GM23338 (cell line): ENCODE measurements at regions not wholly inside any gene's neighbourhood (a gene's known extent, or its start where the extent isn't known, plus 50 kb on each side); places are given as distances from the start of the nearest gene placed in this dataset.

Experiments
- ATAC-seq: fragments of 200-7000 bp; cut with Tn5 transposase; 3 replicates; pipeline ENCODE4 v1.9.1; 2020
- DNase-seq: peaks from one replicate; pipeline ENCODE4 v3.0.0-alpha.2; 2015; ENCODE audit warnings: low spot score
- H2AFZ ChIP-seq: fragments of 200-600 bp; sonication (generic); 2 replicates; pipeline ENCODE4 v1.8.0; 2016; ENCODE audit warnings: antibody characterized with exemption, mild to moderate bottlenecking, moderate library complexity
- H3F3A ChIP-seq: fragments of 200-600 bp; sonication (generic); replicated peaks from 2 replicates; pipeline ENCODE4 v1.8.0; 2017; ENCODE audit warnings: antibody characterized with exemption, mixed run types, low read depth
- H3K27ac ChIP-seq: fragments of 200-600 bp; sonication (generic); 2 replicates; pipeline ENCODE4 v1.6.1; 2016; ENCODE audit warnings: low read depth
- H3K27me3 ChIP-seq: fragments of 200-600 bp; sonication (generic); 2 replicates; pipeline ENCODE4 v1.8.0; 2016; ENCODE audit warnings: mild to moderate bottlenecking, mixed run types, moderate library complexity; ENCODE audit not compliant: insufficient read depth
- H3K36me3 ChIP-seq: fragments of 200-600 bp; sonication (generic); 2 replicates; pipeline ENCODE4 v1.8.0; 2016; ENCODE audit warnings: mild to moderate bottlenecking; ENCODE audit not compliant: insufficient read depth
- H3K4me1 ChIP-seq: fragments of 200-600 bp; sonication (generic); 2 replicates; pipeline ENCODE4 v1.8.0; 2016; ENCODE audit warnings: mild to moderate bottlenecking, moderate library complexity; ENCODE audit not compliant: insufficient read depth
- H3K4me2 ChIP-seq: fragments of 200-600 bp; sonication (generic); 2 replicates; pipeline ENCODE4 v1.7.1; 2017; ENCODE audit warnings: mixed run types
- H3K4me3 ChIP-seq: fragments of 200-600 bp; sonication (generic); 2 replicates; pipeline ENCODE4 v1.6.1; 2016; ENCODE audit warnings: mixed run types
- H3K79me2 ChIP-seq: fragments of 200-600 bp; sonication (generic); replicated peaks from 2 replicates; pipeline ENCODE4 v1.8.0; 2017; ENCODE audit warnings: mild to moderate bottlenecking; ENCODE audit not compliant: insufficient read depth
- H3K9me2 ChIP-seq: fragments of 200-600 bp; sonication (generic); 2 replicates; pipeline ENCODE4 v1.8.0; 2017; ENCODE audit not compliant: insufficient read depth
- H4K20me1 ChIP-seq: fragments of 200-600 bp; sonication (generic); replicated peaks from 2 replicates; pipeline ENCODE4 v1.8.0; 2017; ENCODE audit warnings: mild to moderate bottlenecking; ENCODE audit not compliant: insufficient read depth
- H3K27ac Mint-ChIP-seq: 2 replicates; pipeline ENCODE4 v1.8.0; 2020; ENCODE audit warnings: inconsistent platforms, mild to moderate bottlenecking, moderate library complexity, mixed read lengths
- H3K27me3 Mint-ChIP-seq: 3 replicates; pipeline ENCODE4 v1.8.0; 2022; ENCODE audit warnings: low read depth, mild to moderate bottlenecking, moderate library complexity, mixed read lengths, inconsistent platforms; ENCODE audit not compliant: insufficient read depth, poor library complexity
- H3K36me3 Mint-ChIP-seq: 3 replicates; pipeline ENCODE4 v1.8.0; 2021; ENCODE audit warnings: low read depth, mild to moderate bottlenecking, inconsistent platforms, moderate library complexity, mixed read lengths
- H3K4me1 Mint-ChIP-seq: 3 replicates; pipeline ENCODE4 v1.8.0; 2020; ENCODE audit warnings: mild to moderate bottlenecking, inconsistent platforms, mixed read lengths
- H3K4me3 Mint-ChIP-seq: 3 replicates; pipeline ENCODE4 v1.8.0; 2021; ENCODE audit warnings: moderate library complexity, mild to moderate bottlenecking, inconsistent platforms, mixed read lengths
- H3K9me3 Mint-ChIP-seq: 3 replicates; pipeline ENCODE4 v1.8.0; 2020; ENCODE audit warnings: moderate library complexity, mild to moderate bottlenecking, inconsistent platforms, mixed read lengths
- CREB1 ChIP-seq: fragments of 250-450 bp; sonication (Bioruptor Pico); IDR thresholded peaks from 2 replicates; pipeline ENCODE4 v1.5.0; 2020; ENCODE audit warnings: low read depth, mild to moderate bottlenecking, moderate library complexity
- CTCF ChIP-seq, 2 experiments: fragments of 200-600 bp in 1 of 2; sonication (generic) in 1 of 2; conservative IDR thresholded peaks; 2 replicates each; pipeline versions ENCODE4 v1.5.1 to v1.6.1; 2016 to 2017; ENCODE audit warnings: antibody characterized with exemption in 2 of 2, low read depth in 2 of 2, mild to moderate bottlenecking in 2 of 2, moderate library complexity in 1 of 2
- ETS1 ChIP-seq: IDR thresholded peaks from 2 replicates; pipeline ENCODE4 v1.6.1; 2016; ENCODE audit warnings: antibody characterized with exemption
- EZH2 ChIP-seq: fragments of 200-600 bp; sonication (generic); IDR thresholded peaks from one replicate; pipeline ENCODE4 v1.8.0; 2017; ENCODE audit warnings: antibody characterized with exemption, mild to moderate bottlenecking, low read depth; ENCODE audit not compliant: unreplicated experiment
- EZH2phosphoT487 ChIP-seq: fragments of 200-600 bp; sonication (generic); IDR thresholded peaks from one replicate; pipeline ENCODE4 v1.8.1; 2018; ENCODE audit warnings: antibody characterized with exemption; ENCODE audit not compliant: unreplicated experiment
- JUNB ChIP-seq: IDR thresholded peaks from one replicate; pipeline ENCODE4 v1.6.1; 2016; ENCODE audit warnings: antibody characterized with exemption; ENCODE audit not compliant: unreplicated experiment
- NANOG ChIP-seq: IDR thresholded peaks from 2 replicates; pipeline ENCODE4 v1.6.1; 2016; ENCODE audit warnings: antibody characterized with exemption, borderline replicate concordance
- POLR2AphosphoS5 ChIP-seq: IDR thresholded peaks from 2 replicates; pipeline ENCODE4 v1.6.1; 2016; ENCODE audit warnings: antibody characterized with exemption, low read depth
- REST ChIP-seq: IDR thresholded peaks from one replicate; pipeline ENCODE4 v1.6.1; 2018; ENCODE audit warnings: antibody characterized with exemption; ENCODE audit not compliant: unreplicated experiment
- STAT1 ChIP-seq: IDR thresholded peaks from one replicate; pipeline ENCODE4 v1.6.1; 2016; ENCODE audit warnings: antibody characterized with exemption; ENCODE audit not compliant: unreplicated experiment
- ZNF114 ChIP-seq: fragments of 250-450 bp; sonication (Bioruptor Pico); IDR thresholded peaks from 2 replicates; pipeline ENCODE4 v1.5.0; 2020; ENCODE audit warnings: mild to moderate bottlenecking, moderate library complexity
- ZNF331 ChIP-seq: fragments of 250-450 bp; sonication (Bioruptor Pico); IDR thresholded peaks from 2 replicates; pipeline ENCODE4 v1.5.0; 2020; ENCODE audit warnings: low read depth, mild to moderate bottlenecking, moderate library complexity
- ZNF462 ChIP-seq: fragments of 250-450 bp; sonication (Bioruptor Pico); IDR thresholded peaks from 2 replicates; pipeline ENCODE4 v1.5.0; 2020; ENCODE audit warnings: mild to moderate bottlenecking, moderate library complexity

GRCh38 chr3:154794391-154794790 lies 285.7 kb upstream of the MME start:
- no peaks in the 10 kb centered on the region for H3K79me2 ChIP-seq
- Mint-ChIP-seq H3K4me3 (no peak overlapping the region), H3K9me3 (no peaks in the 10 kb centered on the region), H3K27ac (no peak overlapping the region), H3K27me3 (peaks cover 2% of the 10 kb centered on the region), H3K4me1 (peaks cover 5% of the 10 kb centered on the region), H3K36me3 (no peaks in the 10 kb centered on the region)
- H3K27ac ChIP-seq: no peak overlapping the region
- H3K4me2 ChIP-seq: no peak overlapping the region
- DNase-seq (no peak), ATAC-seq (no peak)
- H3K4me1 ChIP-seq: no peaks in the 10 kb centered on the region
- TF ChIP-seq JUNB (no peak), STAT1 (no peak), EZH2phosphoT487 (no peak), CREB1 (no peak), REST (no peak), ETS1 (no peak), CTCF (conservative IDR thresholded peaks at IDR 0.05; ENCODE audit: low read depth in 2 of 2) (no peak), ZNF331 (no peak), ZNF114 (CRISPR knock-in tag) (no peak), ZNF462 (CRISPR knock-in tag) (no peak), EZH2 (no peak), POLR2AphosphoS5 (no peak), NANOG (no peak)
- no peaks in the 10 kb centered on the region for H3K27me3 ChIP-seq
- no peaks in the 10 kb centered on the region for H3K9me2 ChIP-seq
- no peaks in the 10 kb centered on the region for H4K20me1 ChIP-seq
- H3F3A ChIP-seq: no peaks in the 10 kb centered on the region
- H3K36me3 ChIP-seq: no peaks in the 10 kb centered on the region
- H3K4me3 ChIP-seq: no peak overlapping the region
- no peak overlapping the region for H2AFZ ChIP-seq
